HEK293 (cell line): ENCODE measurements at regions not wholly inside any gene's neighbourhood (a gene's known extent, or its start where the extent isn't known, plus 50 kb on each side); places are given as distances from the start of the nearest gene placed in this dataset.

Experiments used
- CTCF ChIA-PET: fragments of 350-600 bp; formaldehyde crosslinking; extraction: SDS; loops from one replicate; lab custom pipeline; 2021; ENCODE audit warnings: antibody characterized with exemption; lab: Yijun Ruan, JAX
- POLR2A ChIA-PET: fragments of 300-600 bp; formaldehyde crosslinking; extraction: SDS; loops from one replicate; lab custom pipeline; 2020; ENCODE audit warnings: antibody characterized with exemption, inconsistent platforms; lab: Yijun Ruan, JAX
- H3K27ac ChIP-seq: fragments of 200-500 bp; sonication (Bioruptor generic); 2 replicates; pipeline ENCODE4 v1.5.1; 2014; ENCODE audit warnings: low read depth, low read length, control low read depth, inconsistent platforms; ENCODE audit errors: extremely low read depth
- H3K36me3 ChIP-seq, 2 experiments: fragments of 200-500 bp in 1 of 2; sonication (Bioruptor generic) in 1 of 2; 1 replicate in 1 of 2; 2 replicates in 1 of 2; pipeline ENCODE4 v1.5.1; 2014 to 2017; ENCODE audit warnings: inconsistent platforms in 2 of 2, low read length in 2 of 2; ENCODE audit not compliant: control insufficient read depth in 2 of 2, insufficient read depth in 1 of 2
- H3K4me1 ChIP-seq: fragments of 200-500 bp; sonication (Bioruptor generic); 2 replicates; pipeline ENCODE4 v1.5.1; 2014; ENCODE audit warnings: mild to moderate bottlenecking, low read length, inconsistent platforms; ENCODE audit not compliant: control insufficient read depth, insufficient read depth
- H3K4me3 ChIP-seq: 2 replicates; pipeline ENCODE4 v1.5.1; 2011; ENCODE audit warnings: low read depth, mild to moderate bottlenecking, control low read depth, low read length, moderate library complexity
- H3K9me3 ChIP-seq: fragments of 200-500 bp; sonication (Bioruptor generic); 2 replicates; pipeline ENCODE4 v1.5.1; 2014; ENCODE audit warnings: low read depth, low read length, inconsistent platforms; ENCODE audit not compliant: control insufficient read depth, insufficient read depth
- BCL6B ChIP-seq: fragments of 450-650 bp; formaldehyde crosslinking; IDR thresholded peaks from 2 replicates; pipeline ENCODE4 v1.5.1; 2017; ENCODE audit warnings: missing biosample characterization, missing genetic modification characterization
- GLI2 ChIP-seq: fragments of 450-650 bp; formaldehyde crosslinking; IDR thresholded peaks from 2 replicates; pipeline ENCODE4; 2017; ENCODE audit warnings: missing biosample characterization, missing genetic modification characterization, low read depth, borderline replicate concordance
- PRDM1 ChIP-seq: fragments of 450-650 bp; formaldehyde crosslinking; IDR thresholded peaks from 2 replicates; pipeline ENCODE4; 2016; ENCODE audit warnings: missing biosample characterization, missing genetic modification characterization
- SALL2 ChIP-seq: fragments of 450-650 bp; formaldehyde crosslinking; IDR thresholded peaks from 2 replicates; pipeline ENCODE4 v1.5.0; 2017; ENCODE audit warnings: missing biosample characterization, mild to moderate bottlenecking, missing genetic modification characterization, borderline replicate concordance
- SETDB1 ChIP-seq: IDR thresholded peaks from one replicate; pipeline ENCODE4 v1.6.1; 2017; ENCODE audit warnings: mild to moderate bottlenecking, low read length, moderate library complexity, mixed read lengths; ENCODE audit not compliant: insufficient read length
- SP2 ChIP-seq: fragments of 450-650 bp; formaldehyde crosslinking; IDR thresholded peaks from 2 replicates; pipeline ENCODE4 v1.5.1; 2016; ENCODE audit warnings: missing biosample characterization, missing genetic modification characterization
- TRIM28 ChIP-seq: IDR thresholded peaks from 2 replicates; pipeline ENCODE4 v1.6.1; 2011; ENCODE audit warnings: low read length, control low read depth, borderline replicate concordance
- YY2 ChIP-seq: fragments of 450-650 bp; formaldehyde crosslinking; IDR thresholded peaks from 2 replicates; pipeline ENCODE4 v1.5.1; 2016; ENCODE audit warnings: missing biosample characterization, missing genetic modification characterization
- ZNF16 ChIP-seq: fragments of 450-650 bp; formaldehyde crosslinking; IDR thresholded peaks from 2 replicates; pipeline ENCODE4 v1.5.1; 2016; ENCODE audit warnings: low read depth, missing biosample characterization, missing genetic modification characterization
- ZNF169 ChIP-seq: fragments of 450-650 bp; formaldehyde crosslinking; IDR thresholded peaks from 2 replicates; pipeline ENCODE4 v1.5.1; 2016; ENCODE audit warnings: missing biosample characterization, missing genetic modification characterization
- ZNF280C ChIP-seq: fragments of 450-650 bp; formaldehyde crosslinking; IDR thresholded peaks from 2 replicates; pipeline ENCODE4 v1.5.1; 2016; ENCODE audit warnings: missing biosample characterization, missing genetic modification characterization
- ZNF341 ChIP-seq: fragments of 450-650 bp; formaldehyde crosslinking; IDR thresholded peaks from 2 replicates; pipeline ENCODE4; 2016; ENCODE audit warnings: low read depth, missing biosample characterization, missing genetic modification characterization
- ZNF426 ChIP-seq: fragments of 450-650 bp; formaldehyde crosslinking; IDR thresholded peaks from 2 replicates; pipeline ENCODE4 v1.5.1; 2017; ENCODE audit warnings: missing biosample characterization, missing genetic modification characterization, mild to moderate bottlenecking, inconsistent platforms, moderate library complexity
- ZNF518A ChIP-seq: fragments of 450-650 bp; formaldehyde crosslinking; conservative IDR thresholded peaks from 2 replicates; pipeline ENCODE4 v1.5.1; 2016; ENCODE audit warnings: low read depth, missing biosample characterization, missing genetic modification characterization
- ZNF529 ChIP-seq: fragments of 450-650 bp; formaldehyde crosslinking; IDR thresholded peaks from 2 replicates; pipeline ENCODE4 v1.5.1; 2017; ENCODE audit warnings: missing genetic modification characterization, missing biosample characterization; ENCODE audit not compliant: insufficient replicate concordance
- ZNF600 ChIP-seq: fragments of 450-650 bp; formaldehyde crosslinking; IDR thresholded peaks from 2 replicates; pipeline ENCODE4 v1.5.1; 2016; ENCODE audit warnings: missing biosample characterization, missing genetic modification characterization
- ZNF747 ChIP-seq: fragments of 450-650 bp; formaldehyde crosslinking; IDR thresholded peaks from 2 replicates; pipeline ENCODE4 v1.5.1; 2016; ENCODE audit warnings: missing biosample characterization, missing genetic modification characterization
- ZNF776 ChIP-seq: fragments of 450-650 bp; formaldehyde crosslinking; IDR thresholded peaks from 2 replicates; pipeline ENCODE4 v1.5.0; 2017; ENCODE audit warnings: missing biosample characterization, missing genetic modification characterization, borderline replicate concordance
- ZNF830 ChIP-seq: fragments of 450-650 bp; IDR thresholded peaks from 2 replicates; pipeline ENCODE4 v1.5.0; 2018; ENCODE audit warnings: missing biosample characterization, missing genetic modification characterization, low read depth, mild to moderate bottlenecking, moderate library complexity
- ZSCAN16 ChIP-seq: fragments of 450-650 bp; formaldehyde crosslinking; IDR thresholded peaks from 2 replicates; pipeline ENCODE4 v1.5.1; 2016; ENCODE audit warnings: missing biosample characterization, missing genetic modification characterization

- TF ChIP-seq ZNF600 (tag by site-specific recombination) (no peak), YY2 (tag by site-specific recombination) (no peak), ZNF16 (tag by site-specific recombination) (no peak), GLI2 (no peak), ZSCAN16 (no peak), ZNF529 (tag by site-specific recombination) (no peak)
These were observed 199.5 kb upstream of the RGPD4 start (continued) for GRCh38 chr2:107627164-107627563.

- ChIA-PET CTCF (interaction anchor here (0.7 kb wide), 1 partner anchor 28 kb away, joined by 3 read pairs; no protein-coding TSS in a partner anchor), POLR2A (no interaction called here)
- H3K9me3 ChIP-seq = no peaks in the 10 kb centered on the region
- no peaks in the 10 kb centered on the region for H3K36me3 ChIP-seq
- H3K4me1 ChIP-seq = no peaks in the 10 kb centered on the region
- no peak for TF ChIP-seq ZNF280C (tag by site-specific recombination)
- TF ChIP-seq SETDB1 = peak; percentile 61
- no peak overlapping the region for H3K4me3 ChIP-seq
- H3K27ac ChIP-seq = no peak overlapping the region
These were observed 198.8 kb upstream of the RGPD4 start for GRCh38 chr2:107627926-107628325.

GRCh38 chr2:107633580-107634147 is 193.0 kb upstream of the RGPD4 start:
- TF ChIP-seq SALL2 (tag by site-specific recombination) (no peak), ZNF830 (no peak), ZNF426 (tag by site-specific recombination) (no peak), BCL6B (tag by site-specific recombination) (no peak), TRIM28 (peak; percentile 41; the same call in 1 of the 2 replicates), PRDM1 (no peak), ZNF16 (tag by site-specific recombination) (no peak), ZNF776 (tag by site-specific recombination) (no peak), SETDB1 (peak; percentile 82)
- ChIA-PET CTCF (no interaction called here), POLR2A (no interaction called here)
- H3K27ac ChIP-seq = no peak overlapping the region
- H3K36me3 ChIP-seq = no peaks in the 10 kb centered on the region
- no peaks in the 10 kb centered on the region for H3K4me1 ChIP-seq
- no peak overlapping the region for H3K4me3 ChIP-seq
- no peaks in the 10 kb centered on the region for H3K9me3 ChIP-seq

GRCh38 chr2:107634172-107634571 is 192.5 kb upstream of the RGPD4 start:
- no peak overlapping the region for H3K27ac ChIP-seq
- CTCF ChIA-PET = no interaction called here
- no peak for TF ChIP-seq SP2
- TF ChIP-seq ZNF341 (tag by site-specific recombination) = no peak
- TF ChIP-seq ZNF518A = no peak
- no peak for TF ChIP-seq BCL6B (tag by site-specific recombination)
- no peak for TF ChIP-seq ZNF169 (tag by site-specific recombination)
- no peak for TF ChIP-seq ZNF747 (tag by site-specific recombination)
- no peak for TF ChIP-seq YY2 (tag by site-specific recombination)

More at GRCh38 chr2:107634172-107634571, 192.5 kb upstream of the RGPD4 start:
- H3K36me3 ChIP-seq = no peaks in the 10 kb centered on the region
- H3K4me1 ChIP-seq = no peaks in the 10 kb centered on the region
- H3K4me3 ChIP-seq = no peak overlapping the region
- no peaks in the 10 kb centered on the region for H3K9me3 ChIP-seq
- POLR2A ChIA-PET = no interaction called here
